Neural crest cell (in vitro differentiated cells): ENCODE measurements at regions not wholly inside any gene's neighbourhood (a gene's known extent, or its start where the extent isn't known, plus 50 kb on each side); places are given as distances from the start of the nearest gene placed in this dataset.

Experiments used
- DNase-seq: peaks from one replicate; pipeline ENCODE4 v3.0.0; 2021; ENCODE audit warnings: low read depth, mixed read lengths, low spot score
- H3K27ac Mint-ChIP-seq: one replicate; pipeline ENCODE4 v1.8.0; 2021; ENCODE audit warnings: mild to moderate bottlenecking, mixed read lengths; ENCODE audit not compliant: unreplicated experiment
- H3K27me3 Mint-ChIP-seq: 2 replicates; pipeline ENCODE4 v1.8.0; 2021; ENCODE audit warnings: low read depth, mild to moderate bottlenecking, mixed read lengths
- H3K36me3 Mint-ChIP-seq: 2 replicates; pipeline ENCODE4 v1.8.0; 2021; ENCODE audit warnings: low read depth, mild to moderate bottlenecking, mixed read lengths
- H3K4me1 Mint-ChIP-seq: 2 replicates; pipeline ENCODE4 v1.8.0; 2021; ENCODE audit warnings: mixed read lengths
- H3K4me3 Mint-ChIP-seq: one replicate; pipeline ENCODE4 v1.8.0; 2021; ENCODE audit warnings: mild to moderate bottlenecking, mixed read lengths
- H3K9me3 Mint-ChIP-seq: 2 replicates; pipeline ENCODE4 v1.8.0; 2021; ENCODE audit warnings: mixed read lengths
- CTCF ChIP-seq: fragments of 200-600 bp; sonication (generic); conservative IDR thresholded peaks from 2 replicates; pipeline ENCODE4 v1.5.0; 2021; ENCODE audit warnings: antibody characterized with exemption, mild to moderate bottlenecking

GRCh38 chr2:129781749-129782632, 197.5 kb upstream of the RAB6C start:
- Mint-ChIP-seq H3K9me3 (no peaks in the 10 kb centered on the region), H3K36me3 (no peaks in the 10 kb centered on the region), H3K4me1 (peaks cover 22% of the 10 kb centered on the region), H3K4me3 (no peak overlapping the region), H3K27me3 (peaks cover 2% of the 10 kb centered on the region), H3K27ac (no peak overlapping the region)
- no peak for TF ChIP-seq CTCF
- DNase-seq, result no peak

- TF ChIP-seq CTCF, result no peak
- no peaks in the 10 kb centered on the region for H3K9me3 Mint-ChIP-seq
- no peak for DNase-seq
- no peak overlapping the region for H3K27ac Mint-ChIP-seq
- no peaks in the 10 kb centered on the region for H3K36me3 Mint-ChIP-seq
- H3K4me3 Mint-ChIP-seq, result no peak overlapping the region
- peaks cover 2% of the 10 kb centered on the region for H3K27me3 Mint-ChIP-seq
- H3K4me1 Mint-ChIP-seq, result peaks cover 22% of the 10 kb centered on the region
Measured at GRCh38 chr2:129782633-129782990, 196.9 kb upstream of the RAB6C start.

- Mint-ChIP-seq H3K4me3 (no peak overlapping the region), H3K4me1 (peaks cover 18% of the 10 kb centered on the region)
Measured at GRCh38 chr2:129784486-129784885, 195.0 kb upstream of the RAB6C start.

GRCh38 chr2:129791712-129792111, 187.8 kb upstream of the RAB6C start:
- DNase-seq, result no peak

More at GRCh38 chr2:129784486-129784885, 195.0 kb upstream of the RAB6C start:
- no peaks in the 10 kb centered on the region for H3K9me3 Mint-ChIP-seq
- H3K27ac Mint-ChIP-seq, result no peak overlapping the region
- H3K27me3 Mint-ChIP-seq, result peaks cover 2% of the 10 kb centered on the region
- no peaks in the 10 kb centered on the region for H3K36me3 Mint-ChIP-seq
- no peak for DNase-seq
- no peak for TF ChIP-seq CTCF

GRCh38 chr2:129793431-129793902, 186.0 kb upstream of the RAB6C start:
- Mint-ChIP-seq H3K9me3 (no peaks in the 10 kb centered on the region), H3K4me3 (no peak overlapping the region), H3K27ac (peak overlapping the region; percentile 86), H3K4me1 (peaks cover 12% of the 10 kb centered on the region), H3K36me3 (no peaks in the 10 kb centered on the region), H3K27me3 (no peaks in the 10 kb centered on the region)
- no peak for DNase-seq
- no peak for TF ChIP-seq CTCF

More at GRCh38 chr2:129791712-129792111, 187.8 kb upstream of the RAB6C start:
- no peak for TF ChIP-seq CTCF
- Mint-ChIP-seq H3K9me3 (no peaks in the 10 kb centered on the region), H3K27ac (peak overlapping the region; percentile 81), H3K36me3 (no peaks in the 10 kb centered on the region), H3K27me3 (no peaks in the 10 kb centered on the region), H3K4me1 (peaks cover 12% of the 10 kb centered on the region), H3K4me3 (no peak overlapping the region)
